GM21423 (cell line): ENCODE measurements at regions not wholly inside any gene's neighbourhood (a gene's known extent, or its start where the extent isn't known, plus 50 kb on each side); places are given as distances from the start of the nearest gene placed in this dataset.
A peak's percentile ranks its signal among the peaks of the same experiment; 100 is the strongest.
"Not testable (repeated sequence)": the region's sequence is repeated elsewhere in the genome, so short reads cannot be mapped to it uniquely, and the experiment has no call there.

Experiments
- ATAC-seq: cut with Tn5 transposase; IDR thresholded peaks from one replicate; pipeline ENCODE4 v1.9.1; 2021; ENCODE audit warnings: mild to moderate bottlenecking, moderate library complexity; ENCODE audit not compliant: unreplicated experiment

GRCh38 chr13:72590091-72590740 lies 137.2 kb downstream of the MZT1 start:
- ATAC-seq = no peak

- no peak for ATAC-seq
These were observed 140.9 kb downstream of the MZT1 start for GRCh38 chr13:72586518-72586917.

GRCh38 chr13:72585254-72585653 lies 142.2 kb downstream of the MZT1 start:
- no peak for ATAC-seq

- no peak for ATAC-seq
These were observed 156.2 kb downstream of the MZT1 start for GRCh38 chr13:72571191-72571590.

GRCh38 chr13:72570019-72570418 lies 157.4 kb downstream of the MZT1 start:
- peak; percentile 71 for ATAC-seq

GRCh38 chr13:72567566-72567965 lies 159.9 kb downstream of the MZT1 start:
- no peak for ATAC-seq

GRCh38 chr13:72566526-72566925 lies 160.9 kb downstream of the MZT1 start:
- ATAC-seq = no peak

- peak; percentile 49 for ATAC-seq
These were observed 161.5 kb downstream of the MZT1 start for GRCh38 chr13:72565893-72566292.

GRCh38 chr13:72562686-72563085 lies 164.7 kb downstream of the MZT1 start:
- no peak for ATAC-seq

GRCh38 chr13:72561791-72562190 lies 165.6 kb downstream of the MZT1 start:
- ATAC-seq = no peak

- ATAC-seq = no peak
These were observed 167.7 kb downstream of the MZT1 start for GRCh38 chr13:72559716-72560115.

- no peak for ATAC-seq
These were observed 170.5 kb downstream of the MZT1 start for GRCh38 chr13:72556945-72557344.

GRCh38 chr13:72555601-72556000 lies 171.8 kb downstream of the MZT1 start:
- no peak for ATAC-seq

- ATAC-seq = no peak
These were observed 174.7 kb downstream of the MZT1 start for GRCh38 chr13:72552731-72553130.

GRCh38 chr13:72545895-72546294 lies 181.5 kb downstream of the MZT1 start:
- not testable (repeated sequence) for ATAC-seq

- no peak for ATAC-seq
These were observed 182.3 kb downstream of the MZT1 start for GRCh38 chr13:72545030-72545719.

GRCh38 chr13:72544042-72544441 lies 183.4 kb downstream of the MZT1 start:
- ATAC-seq = no peak

- ATAC-seq = no peak
These were observed 185.2 kb downstream of the MZT1 start for GRCh38 chr13:72542241-72542640.

GRCh38 chr13:72541674-72542073 lies 185.8 kb downstream of the MZT1 start:
- ATAC-seq = no peak

- no peak for ATAC-seq
These were observed 186.5 kb downstream of the MZT1 start for GRCh38 chr13:72540881-72541280.

GRCh38 chr13:72539925-72540324 lies 187.5 kb downstream of the MZT1 start:
- ATAC-seq = no peak

- no peak for ATAC-seq
These were observed 189.6 kb downstream of the MZT1 start for GRCh38 chr13:72537782-72538181.

GRCh38 chr13:72537395-72537780 lies 190.0 kb downstream of the MZT1 start:
- ATAC-seq = no peak
